HUDEP-2 (cell line): ENCODE measurements at regions not wholly inside any gene's neighbourhood (a gene's known extent, or its start where the extent isn't known, plus 50 kb on each side); places are given as distances from the start of the nearest gene placed in this dataset.

ENCODE experiments used
- DNase-seq, 76 experiments: peaks; one replicate each; lab custom pipeline; 2025; ENCODE audit not compliant: unreplicated experiment in 76 of 76; lab: John Stamatoyannopoulos, UW

- no peak for DNase-seq
Observed at GRCh38 chr2:88832311-88832991, 141.0 kb downstream of the RPIA start.

GRCh38 chr2:88832992-88833389 is 141.5 kb downstream of the RPIA start:
- no peak for DNase-seq

GRCh38 chr2:88834376-88834775 is 142.9 kb downstream of the RPIA start:
- no peak for DNase-seq

- no peak for DNase-seq
Observed at GRCh38 chr2:88834866-88835265, 143.4 kb downstream of the RPIA start.

GRCh38 chr2:88835726-88836125 is 144.3 kb downstream of the RPIA start:
- no peak for DNase-seq

GRCh38 chr2:88836351-88836750 is 144.9 kb downstream of the RPIA start:
- no peak for DNase-seq

GRCh38 chr2:88837511-88838160 is 146.2 kb downstream of the RPIA start:
- no peak for DNase-seq

GRCh38 chr2:88838165-88838635 is 146.7 kb downstream of the RPIA start:
- no peak for DNase-seq

GRCh38 chr2:88841224-88841929 is 149.9 kb downstream of the RPIA start:
- DNase-seq, result no peak

- no peak for DNase-seq
Observed at GRCh38 chr2:88842656-88843460, 151.4 kb downstream of the RPIA start.

- DNase-seq, result no peak
Observed at GRCh38 chr2:88843651-88844050, 152.2 kb downstream of the RPIA start.

GRCh38 chr2:88844960-88845359 is 153.5 kb downstream of the RPIA start:
- no peak for DNase-seq

GRCh38 chr2:88845772-88846661 is 154.5 kb downstream of the RPIA start:
- DNase-seq, result no peak

GRCh38 chr2:88852753-88853402 is 161.4 kb downstream of the RPIA start:
- peak in 9 of 76 experiments; percentile 3 to 35 (median 7) for DNase-seq

- DNase-seq, result no peak
Observed at GRCh38 chr2:88853403-88853790, 161.9 kb downstream of the RPIA start.

GRCh38 chr2:88854528-88854927 is 163.1 kb downstream of the RPIA start:
- no peak for DNase-seq

GRCh38 chr2:88855620-88856408 is 164.3 kb downstream of the RPIA start:
- DNase-seq, result no peak

GRCh38 chr2:88856409-88857135 is 165.1 kb downstream of the RPIA start:
- no peak for DNase-seq
